ENCODE measurements at regions not wholly inside any gene's neighbourhood (a gene's known extent, or its start where the extent isn't known, plus 50 kb on each side); places are given as distances from the start of the nearest gene placed in this dataset.
"Not testable (repeated sequence)": the region's sequence is repeated elsewhere in the genome, so short reads cannot be mapped to it uniquely, and the experiment has no call there.

GRCh38 chr11:109937968-109938367 lies 155.2 kb upstream of the ZC3H12C start:
- DNase-seq (ENCODE audit: low read depth): no peak

- no peak for DNase-seq (ENCODE audit: low read depth)
Measured at GRCh38 chr11:109939166-109939810, 153.9 kb upstream of the ZC3H12C start.

- DNase-seq (ENCODE audit: low read depth): no peak
Measured at GRCh38 chr11:109940816-109941215, 152.4 kb upstream of the ZC3H12C start.

- no peak for DNase-seq (ENCODE audit: low read depth)
Measured at GRCh38 chr11:109945626-109946321, 147.4 kb upstream of the ZC3H12C start.

- DNase-seq (ENCODE audit: low read depth): peak; percentile 41
Measured at GRCh38 chr11:109946322-109946846, 146.8 kb upstream of the ZC3H12C start.

GRCh38 chr11:109954534-109954933 lies 138.7 kb upstream of the ZC3H12C start:
- DNase-seq (ENCODE audit: low read depth): no peak

- DNase-seq (ENCODE audit: low read depth): no peak
Measured at GRCh38 chr11:109956124-109956793, 136.9 kb upstream of the ZC3H12C start.

- DNase-seq (ENCODE audit: low read depth): no peak
Measured at GRCh38 chr11:109957000-109957399, 136.2 kb upstream of the ZC3H12C start.

GRCh38 chr11:109957601-109958000 lies 135.6 kb upstream of the ZC3H12C start:
- DNase-seq (ENCODE audit: low read depth): no peak

- DNase-seq (ENCODE audit: low read depth): no peak
Measured at GRCh38 chr11:109958131-109958820, 134.9 kb upstream of the ZC3H12C start.

GRCh38 chr11:109958821-109959166 lies 134.4 kb upstream of the ZC3H12C start:
- DNase-seq (ENCODE audit: low read depth): no peak

GRCh38 chr11:109960831-109961230 lies 132.4 kb upstream of the ZC3H12C start:
- DNase-seq (ENCODE audit: low read depth): no peak

- DNase-seq (ENCODE audit: low read depth): no peak
Measured at GRCh38 chr11:109961261-109961660, 131.9 kb upstream of the ZC3H12C start.

GRCh38 chr11:109963101-109963500 lies 130.1 kb upstream of the ZC3H12C start:
- DNase-seq (ENCODE audit: low read depth): no peak

- DNase-seq (ENCODE audit: low read depth): no peak
Measured at GRCh38 chr11:109964487-109964886, 128.7 kb upstream of the ZC3H12C start.

- not testable (repeated sequence) for DNase-seq (ENCODE audit: low read depth)
Measured at GRCh38 chr11:109965445-109965844, 127.7 kb upstream of the ZC3H12C start.

GRCh38 chr11:109965926-109966325 lies 127.3 kb upstream of the ZC3H12C start:
- DNase-seq (ENCODE audit: low read depth): not testable (repeated sequence)

- DNase-seq (ENCODE audit: low read depth): not testable (repeated sequence)
Measured at GRCh38 chr11:109967136-109967535, 126.1 kb upstream of the ZC3H12C start.

GRCh38 chr11:109968299-109968698 lies 124.9 kb upstream of the ZC3H12C start:
- DNase-seq (ENCODE audit: low read depth): no peak

GRCh38 chr11:109968781-109969180 lies 124.4 kb upstream of the ZC3H12C start:
- no peak for DNase-seq (ENCODE audit: low read depth)

- DNase-seq (ENCODE audit: low read depth): no peak
Measured at GRCh38 chr11:109970516-109971183, 122.5 kb upstream of the ZC3H12C start.

GRCh38 chr11:109971184-109971523 lies 122.0 kb upstream of the ZC3H12C start:
- no peak for DNase-seq (ENCODE audit: low read depth)

Measured in stimulated activated CD8-positive, alpha-beta memory T cell treated with anti-CD3 and anti-CD28 coated beads, Interleukin-4, amount 100 ng/mL, for 24 hours (primary cell).